Sigmoid colon (tissue), 6 donors: ENCODE measurements at regions not wholly inside any gene's neighbourhood (a gene's known extent, or its start where the extent isn't known, plus 50 kb on each side); places are given as distances from the start of the nearest gene placed in this dataset.

Experiments used
- DNase-seq: peaks from one replicate; pipeline ENCODE4 v3.0.0-alpha.2; 2019
- H3K27ac ChIP-seq, 4 donors: fragments of 200-600 bp; sonication (generic); one replicate each; pipeline ENCODE4 v1.5.1; 2016 to 2019; ENCODE audit warnings: mild to moderate bottlenecking in 1 of 4
- H3K27me3 ChIP-seq, 3 donors: fragments of 200-600 bp; sonication (generic); one replicate each; pipeline ENCODE4 v1.5.1; 2019; ENCODE audit warnings: mild to moderate bottlenecking in 1 of 3
- H3K36me3 ChIP-seq, 4 donors: fragments of 200-600 bp; sonication (generic); one replicate each; pipeline ENCODE4 v1.5.1; 2016 to 2019
- H3K4me1 ChIP-seq, 4 donors: fragments of 200-600 bp; sonication (generic); one replicate each; pipeline ENCODE4 v1.5.1; 2017 to 2019
- H3K4me3 ChIP-seq, 4 donors: fragments of 200-600 bp; sonication (generic); one replicate each; pipeline ENCODE4 v1.5.1; 2017 to 2019; ENCODE audit warnings: mild to moderate bottlenecking in 2 of 4, moderate library complexity in 1 of 4
- H3K9me3 ChIP-seq, 4 donors: fragments of 200-600 bp in 3 of 4; sonication (generic) in 3 of 4; one replicate each; pipeline versions ENCODE4 v1.5.1 to v1.6.1; 2013 to 2019
- CTCF ChIP-seq, 4 experiments: fragments of 450-650 bp in 3 of 4; fragments of 200-600 bp in 1 of 4; IDR thresholded peaks; one replicate each; pipeline ENCODE4 v1.5.1; 2016 to 2019; ENCODE audit warnings: antibody characterized with exemption in 4 of 4, mild to moderate bottlenecking in 3 of 4, moderate library complexity in 2 of 4
- EP300 ChIP-seq, 4 donors: sonication (generic); formaldehyde crosslinking; IDR thresholded peaks; one replicate each; pipeline ENCODE4 v1.6.1; 2017; ENCODE audit warnings: antibody characterized with exemption in 4 of 4
- POLR2A ChIP-seq, 2 donors: fragments of 450-650 bp; IDR thresholded peaks; one replicate each; pipeline ENCODE4 v1.6.1; 2016; ENCODE audit warnings: antibody characterized with exemption in 2 of 2, mild to moderate bottlenecking in 2 of 2, moderate library complexity in 2 of 2
- POLR2AphosphoS5 ChIP-seq, 4 donors: sonication (generic); formaldehyde crosslinking; IDR thresholded peaks; one replicate each; pipeline ENCODE4 v1.6.1; 2017; ENCODE audit warnings: antibody characterized with exemption in 4 of 4
- WGBS, 2 donors: extraction: QIAGEN DNeasy Blood & Tissue Kit; methylation state at CpG; one replicate each; pipeline ENCODE4 v1.1.7; 2013; 5-methylcytosine and 5-hydroxymethylcytosine counted together
- intact Hi-C: fragments of 100-400 bp; cut with DNase I; formaldehyde crosslinking; loops from one replicate; pipeline ENCODE4 v1.15.1; 2023
- donor health status: healthy with polysubstance abuse.
- donor health status: healthy.

- H3K4me1 ChIP-seq: no peaks in the 10 kb centered on the region
- no peaks in the 10 kb centered on the region for H3K36me3 ChIP-seq
- H3K27ac ChIP-seq: no peak overlapping the region
- no peak overlapping the region for H3K4me3 ChIP-seq
- no peaks in the 10 kb centered on the region for H3K27me3 ChIP-seq
- intact Hi-C loops: no loop called here
- peak; percentile 51 for DNase-seq
- no peak for TF ChIP-seq CTCF (IDR thresholded peaks at IDR 0.05)
- no peak for TF ChIP-seq EP300 (IDR thresholded peaks at IDR 0.05)
- no peak for TF ChIP-seq POLR2AphosphoS5 (IDR thresholded peaks at IDR 0.05)
- TF ChIP-seq POLR2A (IDR thresholded peaks at IDR 0.05): no peak
- WGBS, 2 donors: 89 to 91% methylated on average over 11 of the region's 11 CpGs
- H3K9me3 ChIP-seq: peaks cover 0 to 8% (median 2%) of the 10 kb centered on the region in 4 donors
These were observed 425.4 kb downstream of the NYAP2 start for GRCh38 chr2:225824748-225825449.

GRCh38 chr2:225821351-225821750, 421.8 kb downstream of the NYAP2 start:
- intact Hi-C loops: no loop called here
- peak overlapping the region in 1 of 4 donors; percentile 25 for H3K27ac ChIP-seq
- H3K27me3 ChIP-seq: no peaks in the 10 kb centered on the region
- H3K9me3 ChIP-seq: peaks cover 0 to 3% (median 0%) of the 10 kb centered on the region in 4 donors
- TF ChIP-seq POLR2A (IDR thresholded peaks at IDR 0.05) (no peak), EP300 (IDR thresholded peaks at IDR 0.05) (no peak), POLR2AphosphoS5 (IDR thresholded peaks at IDR 0.05) (no peak), CTCF (IDR thresholded peaks at IDR 0.05) (no peak)
- H3K36me3 ChIP-seq: no peaks in the 10 kb centered on the region
- no peak for DNase-seq
- WGBS, 2 donors: 87 to 90% methylated on average over 2 of the region's 2 CpGs
- no peak overlapping the region for H3K4me3 ChIP-seq
- H3K4me1 ChIP-seq: no peaks in the 10 kb centered on the region

- Histone ChIP-seq H3K36me3 (no peaks in the 10 kb centered on the region), H3K27ac (peak overlapping the region in 1 of 4 donors; percentile 25), H3K27me3 (no peaks in the 10 kb centered on the region), H3K4me3 (no peak overlapping the region), H3K9me3 (no peaks in the 10 kb centered on the region), H3K4me1 (no peaks in the 10 kb centered on the region)
- 82 to 83% methylated on average over 7 of the region's 7 CpGs for WGBS, 2 donors
- TF ChIP-seq EP300 (IDR thresholded peaks at IDR 0.05): no peak
- no peak for TF ChIP-seq CTCF (IDR thresholded peaks at IDR 0.05)
- TF ChIP-seq POLR2A (IDR thresholded peaks at IDR 0.05): no peak
- no peak for TF ChIP-seq POLR2AphosphoS5 (IDR thresholded peaks at IDR 0.05)
- no peak for DNase-seq
- intact Hi-C loops: no loop called here
These were observed 421.3 kb downstream of the NYAP2 start for GRCh38 chr2:225820826-225821225.

GRCh38 chr2:225814554-225814953, 415.0 kb downstream of the NYAP2 start:
- no peak for DNase-seq
- H3K9me3 ChIP-seq: no peaks in the 10 kb centered on the region
- intact Hi-C loops: no loop called here

More at GRCh38 chr2:225814554-225814953, 415.0 kb downstream of the NYAP2 start:
- Histone ChIP-seq H3K36me3 (no peaks in the 10 kb centered on the region), H3K4me1 (no peaks in the 10 kb centered on the region), H3K27me3 (no peaks in the 10 kb centered on the region), H3K4me3 (no peak overlapping the region), H3K27ac (no peak overlapping the region)
- TF ChIP-seq CTCF (IDR thresholded peaks at IDR 0.05) (no peak), EP300 (IDR thresholded peaks at IDR 0.05) (no peak), POLR2A (IDR thresholded peaks at IDR 0.05) (no peak), POLR2AphosphoS5 (IDR thresholded peaks at IDR 0.05) (no peak)
